HUES64 (cell line): ENCODE measurements at regions not wholly inside any gene's neighbourhood (a gene's known extent, or its start where the extent isn't known, plus 50 kb on each side); places are given as distances from the start of the nearest gene placed in this dataset.

ENCODE experiments used
- H3K27ac ChIP-seq: 2 replicates; pipeline ENCODE4 v1.7.0; 2013; ENCODE audit warnings: low read depth, low read length, inconsistent platforms
- H3K27me3 ChIP-seq: 2 replicates; pipeline ENCODE4 v1.6.1; 2013; ENCODE audit warnings: mild to moderate bottlenecking, low read length; ENCODE audit not compliant: insufficient read depth
- H3K36me3 ChIP-seq: 2 replicates; pipeline ENCODE4 v1.6.1; 2013; ENCODE audit warnings: mild to moderate bottlenecking, low read length; ENCODE audit not compliant: insufficient read depth
- H3K4me1 ChIP-seq: 2 replicates; pipeline ENCODE4 v1.6.1; 2013; ENCODE audit warnings: mild to moderate bottlenecking, low read length, moderate library complexity; ENCODE audit not compliant: insufficient read depth
- H3K4me3 ChIP-seq: 2 replicates; pipeline ENCODE4 v1.5.1; 2013; ENCODE audit warnings: mild to moderate bottlenecking, low read length, moderate library complexity
- H3K9ac ChIP-seq: 2 replicates; pipeline ENCODE4 v1.6.1; 2013; ENCODE audit warnings: mild to moderate bottlenecking, low read depth, low read length
- H3K9me3 ChIP-seq: 2 replicates; pipeline ENCODE4 v1.6.1; 2013; ENCODE audit warnings: low read depth, low read length; ENCODE audit not compliant: insufficient read depth
- WGBS: fragments of 150-250, 120-280 bp; methylation state at CpG from one replicate; pipeline ENCODE4 v1.1.7; 2013; ENCODE audit warnings: missing lambda C conversion rate; 5-methylcytosine and 5-hydroxymethylcytosine counted together

DNA sequence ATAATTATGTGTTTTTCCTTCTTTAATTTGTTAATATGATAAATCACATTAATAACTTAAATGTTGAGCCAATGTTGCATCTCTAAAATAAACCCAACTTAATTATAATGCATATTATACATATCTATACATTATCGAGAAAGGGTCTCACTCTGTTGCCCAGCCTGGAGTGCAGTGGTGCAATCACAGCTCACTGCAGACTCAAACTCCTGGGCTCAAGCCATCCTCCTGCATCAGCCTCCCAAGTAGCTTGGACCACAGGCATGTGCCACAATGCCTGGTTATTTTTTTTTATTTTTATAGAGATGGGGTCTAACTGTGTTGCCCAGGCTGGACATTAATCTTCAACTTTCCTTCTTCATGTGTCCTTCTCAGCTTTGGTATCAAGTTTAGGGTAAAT is 98.9 kb downstream of the INHBA start:
- H3K27ac ChIP-seq = no peak overlapping the region
- H3K9me3 ChIP-seq = no peaks in the 10 kb centered on the region
- H3K36me3 ChIP-seq = no peaks in the 10 kb centered on the region
- H3K9ac ChIP-seq = no peak overlapping the region
- no peaks in the 10 kb centered on the region for H3K4me1 ChIP-seq
- 97% methylated on average over 1 of the region's 1 CpG for WGBS
- H3K4me3 ChIP-seq = no peak overlapping the region
- no peaks in the 10 kb centered on the region for H3K27me3 ChIP-seq

DNA sequence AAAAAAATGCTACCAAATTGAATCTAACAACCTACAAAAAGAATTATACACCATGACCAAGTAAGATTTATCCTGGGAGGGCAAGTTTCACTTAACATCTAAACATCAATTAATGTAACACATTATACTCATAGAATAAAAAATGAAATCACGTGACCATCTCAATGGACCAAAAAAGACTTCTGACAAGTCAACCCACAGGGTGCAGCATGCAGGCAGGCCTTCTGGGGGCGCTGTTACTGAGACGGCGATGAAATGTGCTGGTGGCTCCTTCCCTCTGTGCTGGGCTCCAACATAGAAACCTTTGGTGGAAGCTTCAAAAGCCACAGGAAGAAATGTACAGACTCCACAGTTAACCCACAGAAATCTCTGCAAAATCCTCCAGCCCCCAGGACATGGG is 103.1 kb downstream of the INHBA start:
- WGBS = 82% methylated on average over 4 of the region's 4 CpGs
- Histone ChIP-seq H3K4me1 (no peaks in the 10 kb centered on the region), H3K27me3 (no peaks in the 10 kb centered on the region), H3K4me3 (no peak overlapping the region), H3K9ac (no peak overlapping the region), H3K36me3 (no peaks in the 10 kb centered on the region), H3K27ac (no peak overlapping the region), H3K9me3 (peaks cover 11% of the 10 kb centered on the region; the same call in 1 of the 2 replicates)

DNA sequence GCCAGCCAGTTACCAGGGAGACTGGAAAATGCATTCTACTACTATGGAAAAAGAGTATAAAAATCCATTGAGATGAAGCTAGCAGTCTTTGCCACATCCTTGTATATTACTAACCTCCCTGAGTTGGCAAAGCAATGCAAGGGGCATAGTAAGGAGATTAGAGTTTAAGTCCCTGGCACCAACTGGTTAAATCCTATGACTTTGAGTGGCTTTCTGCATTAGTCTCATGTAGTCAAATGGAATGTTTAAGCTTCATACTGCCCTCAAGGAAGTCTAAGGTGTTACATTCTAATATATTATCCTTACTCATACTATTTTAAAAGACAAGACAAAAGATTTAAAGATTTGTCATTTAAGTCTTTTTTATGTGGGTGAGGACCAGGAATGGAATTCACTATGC is 110.1 kb downstream of the INHBA start:
- peaks cover 9% of the 10 kb centered on the region for H3K9me3 ChIP-seq
- H3K27me3 ChIP-seq = no peaks in the 10 kb centered on the region
- no peaks in the 10 kb centered on the region for H3K36me3 ChIP-seq
- peak overlapping the region; percentile 66 for H3K27ac ChIP-seq
- H3K4me3 ChIP-seq = no peak overlapping the region
- H3K4me1 ChIP-seq = peaks cover 18% of the 10 kb centered on the region
- no peak overlapping the region for H3K9ac ChIP-seq

GRCh38 chr7:41592236-41592635 is 110.7 kb downstream of the INHBA start:
- WGBS = 90% methylated on average over 1 of the region's 1 CpG
- H3K27ac ChIP-seq = peak overlapping the region; percentile 66

DNA sequence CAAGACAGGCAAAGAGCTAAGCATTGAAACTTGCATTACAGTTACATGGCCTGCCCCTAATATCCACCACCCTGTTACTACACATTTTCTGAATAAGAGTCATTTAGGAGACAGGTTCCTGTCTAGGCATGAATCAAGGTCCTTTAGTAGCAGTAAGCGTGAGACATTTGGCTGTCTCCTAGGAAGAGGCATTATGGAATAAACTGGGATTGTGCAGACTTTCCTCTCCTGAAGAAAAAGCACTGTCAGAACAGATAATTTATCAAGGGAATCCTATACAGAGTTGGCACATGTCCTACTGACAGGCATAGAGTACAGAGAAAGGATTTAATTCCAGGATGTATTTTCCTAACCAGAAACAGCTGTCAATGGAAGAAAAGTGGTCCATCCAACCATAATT is 111.9 kb downstream of the INHBA start:
- no peaks in the 10 kb centered on the region for H3K36me3 ChIP-seq
- H3K4me3 ChIP-seq = no peak overlapping the region
- H3K27me3 ChIP-seq = no peaks in the 10 kb centered on the region
- H3K27ac ChIP-seq = no peak overlapping the region
- peaks cover 18% of the 10 kb centered on the region for H3K4me1 ChIP-seq
- H3K9me3 ChIP-seq = no peaks in the 10 kb centered on the region; the same call in 1 of the 2 replicates
- H3K9ac ChIP-seq = no peak overlapping the region
- WGBS = 97% methylated on average over 1 of the region's 1 CpG

More at GRCh38 chr7:41592236-41592635, 110.7 kb downstream of the INHBA start:
- Histone ChIP-seq H3K9me3 (peaks cover 9% of the 10 kb centered on the region), H3K4me1 (peaks cover 18% of the 10 kb centered on the region), H3K4me3 (no peak overlapping the region), H3K9ac (no peak overlapping the region), H3K36me3 (no peaks in the 10 kb centered on the region), H3K27me3 (no peaks in the 10 kb centered on the region)

GRCh38 chr7:41588341-41588740 is 114.5 kb downstream of the INHBA start:
- Histone ChIP-seq H3K9me3 (no peaks in the 10 kb centered on the region; the same call in 1 of the 2 replicates), H3K27ac (no peak overlapping the region), H3K4me3 (no peak overlapping the region), H3K4me1 (peaks cover 13% of the 10 kb centered on the region), H3K9ac (no peak overlapping the region), H3K27me3 (no peaks in the 10 kb centered on the region), H3K36me3 (no peaks in the 10 kb centered on the region)
- 90% methylated on average over 5 of the region's 5 CpGs for WGBS

DNA sequence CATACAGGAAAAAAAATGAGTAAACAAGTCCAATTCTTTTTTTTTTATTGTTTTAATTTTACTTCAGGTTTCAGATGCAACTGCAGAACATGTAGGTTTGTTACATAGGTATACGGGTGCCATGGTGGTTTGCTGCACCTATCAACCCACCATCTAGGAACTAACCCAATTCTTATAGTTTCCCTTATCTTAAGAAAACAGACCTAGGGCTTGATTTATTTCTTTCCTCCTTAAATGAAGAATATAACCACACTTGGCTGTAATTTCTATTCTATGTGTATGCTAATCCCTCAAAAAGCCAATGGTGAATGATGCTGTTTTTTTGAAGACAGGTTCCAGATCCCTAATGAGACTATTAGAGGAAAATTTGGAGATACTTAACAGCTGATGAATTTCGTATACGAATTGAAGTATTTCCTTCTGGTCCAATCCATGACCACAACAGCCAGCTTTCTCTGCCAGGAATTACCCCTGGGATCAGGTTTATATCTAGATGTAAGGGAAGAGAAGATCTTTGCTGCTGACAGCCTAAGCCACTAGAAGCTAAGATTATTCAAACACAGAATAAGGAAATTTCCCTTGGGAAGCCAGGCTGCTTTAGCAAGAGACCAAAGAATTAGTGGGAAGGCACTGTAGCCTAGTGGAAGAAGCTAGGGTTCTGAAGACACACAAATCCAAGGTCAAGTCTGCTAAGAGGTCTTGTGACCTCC is 115.8 kb downstream of the INHBA start:
- Histone ChIP-seq H3K4me3 (no peak overlapping the region), H3K4me1 (peaks cover under 1% of the 10 kb centered on the region; the same call in 1 of the 2 replicates), H3K36me3 (no peaks in the 10 kb centered on the region), H3K9me3 (no peaks in the 10 kb centered on the region; the same call in 1 of the 2 replicates), H3K9ac (no peak overlapping the region), H3K27me3 (no peaks in the 10 kb centered on the region), H3K27ac (no peak overlapping the region)
- 89% methylated on average over 3 of the region's 3 CpGs for WGBS

- WGBS = 86% methylated on average over 5 of the region's 5 CpGs
- Histone ChIP-seq H3K27ac (no peak overlapping the region), H3K36me3 (no peaks in the 10 kb centered on the region), H3K27me3 (no peaks in the 10 kb centered on the region), H3K9ac (no peak overlapping the region), H3K9me3 (no peaks in the 10 kb centered on the region), H3K4me3 (no peak overlapping the region), H3K4me1 (no peaks in the 10 kb centered on the region)
Measured at GRCh38 chr7:41584746-41585145, 118.1 kb downstream of the INHBA start.

GRCh38 chr7:41582116-41582515 is 120.8 kb downstream of the INHBA start:
- H3K9ac ChIP-seq = no peak overlapping the region
- 89% methylated on average over 1 of the region's 1 CpG for whole genome bisulfite sequencing
- no peaks in the 10 kb centered on the region for H3K4me1 ChIP-seq
- no peak overlapping the region for H3K27ac ChIP-seq
- no peaks in the 10 kb centered on the region for H3K36me3 ChIP-seq
- no peaks in the 10 kb centered on the region for H3K9me3 ChIP-seq
- no peak overlapping the region for H3K4me3 ChIP-seq
- H3K27me3 ChIP-seq = no peaks in the 10 kb centered on the region

- WGBS = 81% methylated on average over 1 of the region's 1 CpG
- no peak overlapping the region for H3K9ac ChIP-seq
- H3K36me3 ChIP-seq = no peaks in the 10 kb centered on the region
- no peaks in the 10 kb centered on the region for H3K9me3 ChIP-seq
- no peak overlapping the region for H3K27ac ChIP-seq
- no peaks in the 10 kb centered on the region for H3K4me1 ChIP-seq
- no peak overlapping the region for H3K4me3 ChIP-seq
- no peaks in the 10 kb centered on the region for H3K27me3 ChIP-seq
Measured at GRCh38 chr7:41581041-41581440, 121.8 kb downstream of the INHBA start.

DNA sequence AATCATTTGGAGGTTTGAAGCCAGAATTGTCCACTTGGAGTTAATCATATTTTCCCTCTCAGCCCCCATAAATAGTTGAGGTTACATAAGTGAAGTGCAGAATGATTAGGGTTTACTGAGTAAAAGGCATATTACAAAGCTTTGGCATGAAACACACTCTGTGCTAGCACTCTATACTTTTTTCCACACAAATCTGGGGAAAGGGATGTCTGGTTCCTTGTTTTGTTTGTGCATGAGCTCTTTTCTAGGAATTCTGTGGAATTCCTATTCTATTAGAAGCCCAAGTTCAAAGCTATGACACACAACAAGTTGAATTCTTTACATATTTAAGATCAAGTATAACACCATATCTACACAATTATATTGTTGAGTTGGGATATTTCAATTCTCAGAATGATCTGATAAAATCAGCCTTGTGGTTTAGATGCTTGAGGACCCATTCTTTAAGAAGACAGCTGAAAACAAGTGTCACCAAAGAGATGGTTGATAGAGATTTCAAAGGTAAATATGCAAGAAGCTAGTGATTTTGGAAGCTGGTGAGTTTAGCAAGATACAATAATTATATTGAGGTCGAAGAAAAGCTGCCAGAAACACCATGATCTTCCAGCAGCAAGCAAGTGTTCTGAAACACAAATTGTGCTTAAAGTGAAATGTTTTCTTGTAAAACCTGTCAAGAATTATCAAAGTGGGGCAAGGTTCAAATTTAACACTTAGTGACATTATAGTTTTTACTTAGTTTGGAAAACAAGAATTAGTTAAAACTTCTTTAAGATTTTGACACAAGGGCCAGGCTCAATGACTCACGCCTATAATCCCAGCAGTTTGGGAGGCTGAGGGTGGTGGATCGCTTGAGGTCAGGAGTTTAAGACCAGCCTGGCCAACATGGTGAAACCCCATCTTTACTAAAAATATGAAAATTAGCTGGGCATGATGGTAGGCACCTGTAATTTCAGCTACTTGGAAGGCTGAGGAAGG is 122.6 kb downstream of the INHBA start:
- no peaks in the 10 kb centered on the region for H3K27me3 ChIP-seq
- no peak overlapping the region for H3K27ac ChIP-seq
- H3K4me3 ChIP-seq = no peak overlapping the region
- WGBS = 96% methylated on average over 2 of the region's 3 CpGs
- no peaks in the 10 kb centered on the region for H3K36me3 ChIP-seq
- H3K9ac ChIP-seq = no peak overlapping the region
- H3K9me3 ChIP-seq = no peaks in the 10 kb centered on the region
- no peaks in the 10 kb centered on the region for H3K4me1 ChIP-seq
